ENCODE measurements at regions not wholly inside any gene's neighbourhood (a gene's known extent, or its start where the extent isn't known, plus 50 kb on each side); places are given as distances from the start of the nearest gene placed in this dataset.

GRCh38 chr1:209277662-209278061, 305.9 kb upstream of the CAMK1G start:
- H3F3A ChIP-seq (ENCODE audit: insufficient read depth, low read length) = no peaks in the 10 kb centered on the region
- H3K9ac ChIP-seq (ENCODE audit: low read length) = no peak overlapping the region
- H3K9me2 ChIP-seq (replicated peaks; ENCODE audit: insufficient read depth, low read length) = no peaks in the 10 kb centered on the region
- no peak overlapping the region for H3K4me2 ChIP-seq (ENCODE audit: low read depth, low read length)
- H3K9me3 ChIP-seq (replicated peaks; ENCODE audit: insufficient read depth, low read length) = 0 out of 2 replicates have a peak, but pooled peaks cover 7% of the 10 kb centered on the region
- no peak overlapping the region for H3K4me3 ChIP-seq (ENCODE audit: low read length)
- H4K20me1 ChIP-seq (ENCODE audit: insufficient read depth, low read length) = no peaks in the 10 kb centered on the region
- no peak for DNase-seq
- no peaks in the 10 kb centered on the region for H3K36me3 ChIP-seq (replicated peaks; ENCODE audit: insufficient read depth, low read length)
- no peak overlapping the region for H2AFZ ChIP-seq (ENCODE audit: low read length)
- no peaks in the 10 kb centered on the region for H3K4me1 ChIP-seq (ENCODE audit: low read length)
- H3K79me2 ChIP-seq (ENCODE audit: low read length) = no peaks in the 10 kb centered on the region
- TF ChIP-seq EZH2phosphoT487 (IDR thresholded peaks at IDR 0.05; ENCODE audit: low read length) (no peak), EZH2 (optimal IDR thresholded peaks at IDR 0.05; ENCODE audit: low read depth, low read length) (no peak)
- TF ChIP-seq, protein P1, sequence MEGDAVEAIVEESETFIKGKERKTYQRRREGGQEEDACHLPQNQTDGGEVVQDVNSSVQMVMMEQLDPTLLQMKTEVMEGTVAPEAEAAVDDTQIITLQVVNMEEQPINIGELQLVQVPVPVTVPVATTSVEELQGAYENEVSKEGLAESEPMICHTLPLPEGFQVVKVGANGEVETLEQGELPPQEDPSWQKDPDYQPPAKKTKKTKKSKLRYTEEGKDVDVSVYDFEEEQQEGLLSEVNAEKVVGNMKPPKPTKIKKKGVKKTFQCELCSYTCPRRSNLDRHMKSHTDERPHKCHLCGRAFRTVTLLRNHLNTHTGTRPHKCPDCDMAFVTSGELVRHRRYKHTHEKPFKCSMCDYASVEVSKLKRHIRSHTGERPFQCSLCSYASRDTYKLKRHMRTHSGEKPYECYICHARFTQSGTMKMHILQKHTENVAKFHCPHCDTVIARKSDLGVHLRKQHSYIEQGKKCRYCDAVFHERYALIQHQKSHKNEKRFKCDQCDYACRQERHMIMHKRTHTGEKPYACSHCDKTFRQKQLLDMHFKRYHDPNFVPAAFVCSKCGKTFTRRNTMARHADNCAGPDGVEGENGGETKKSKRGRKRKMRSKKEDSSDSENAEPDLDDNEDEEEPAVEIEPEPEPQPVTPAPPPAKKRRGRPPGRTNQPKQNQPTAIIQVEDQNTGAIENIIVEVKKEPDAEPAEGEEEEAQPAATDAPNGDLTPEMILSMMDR (IDR thresholded peaks at IDR 0.05; ENCODE audit: low read length) = no peak
- H3K27ac ChIP-seq (ENCODE audit: low read length) = no peak overlapping the region
- H3K27me3 ChIP-seq (replicated peaks; ENCODE audit: insufficient read depth, low read length) = no peaks in the 10 kb centered on the region

- H4K20me1 ChIP-seq (ENCODE audit: insufficient read depth, low read length) = no peaks in the 10 kb centered on the region
- no peak overlapping the region for H2AFZ ChIP-seq (ENCODE audit: low read length)
- H3K4me2 ChIP-seq (ENCODE audit: low read depth, low read length) = no peak overlapping the region
- H3K27ac ChIP-seq (ENCODE audit: low read length) = no peak overlapping the region
- no peak overlapping the region for H3K9ac ChIP-seq (ENCODE audit: low read length)
- H3K4me1 ChIP-seq (ENCODE audit: low read length) = no peaks in the 10 kb centered on the region
- H3K36me3 ChIP-seq (replicated peaks; ENCODE audit: insufficient read depth, low read length) = no peaks in the 10 kb centered on the region
- H3K9me2 ChIP-seq (replicated peaks; ENCODE audit: insufficient read depth, low read length) = no peaks in the 10 kb centered on the region
- H3K27me3 ChIP-seq (replicated peaks; ENCODE audit: insufficient read depth, low read length) = no peaks in the 10 kb centered on the region
- H3K79me2 ChIP-seq (ENCODE audit: low read length) = no peaks in the 10 kb centered on the region
- no peaks in the 10 kb centered on the region for H3K9me3 ChIP-seq (replicated peaks; ENCODE audit: insufficient read depth, low read length)
- H3F3A ChIP-seq (ENCODE audit: insufficient read depth, low read length) = no peaks in the 10 kb centered on the region
- TF ChIP-seq EZH2phosphoT487 (IDR thresholded peaks at IDR 0.05; ENCODE audit: low read length) = no peak
- no peak for TF ChIP-seq EZH2 (optimal IDR thresholded peaks at IDR 0.05; ENCODE audit: low read depth, low read length)
- TF ChIP-seq, protein P1 (IDR thresholded peaks at IDR 0.05; ENCODE audit: low read length) = no peak
- DNase-seq = no peak
- no peak overlapping the region for H3K4me3 ChIP-seq (ENCODE audit: low read length)
These were observed 291.8 kb upstream of the CAMK1G start for GRCh38 chr1:209291715-209292114.

DNA sequence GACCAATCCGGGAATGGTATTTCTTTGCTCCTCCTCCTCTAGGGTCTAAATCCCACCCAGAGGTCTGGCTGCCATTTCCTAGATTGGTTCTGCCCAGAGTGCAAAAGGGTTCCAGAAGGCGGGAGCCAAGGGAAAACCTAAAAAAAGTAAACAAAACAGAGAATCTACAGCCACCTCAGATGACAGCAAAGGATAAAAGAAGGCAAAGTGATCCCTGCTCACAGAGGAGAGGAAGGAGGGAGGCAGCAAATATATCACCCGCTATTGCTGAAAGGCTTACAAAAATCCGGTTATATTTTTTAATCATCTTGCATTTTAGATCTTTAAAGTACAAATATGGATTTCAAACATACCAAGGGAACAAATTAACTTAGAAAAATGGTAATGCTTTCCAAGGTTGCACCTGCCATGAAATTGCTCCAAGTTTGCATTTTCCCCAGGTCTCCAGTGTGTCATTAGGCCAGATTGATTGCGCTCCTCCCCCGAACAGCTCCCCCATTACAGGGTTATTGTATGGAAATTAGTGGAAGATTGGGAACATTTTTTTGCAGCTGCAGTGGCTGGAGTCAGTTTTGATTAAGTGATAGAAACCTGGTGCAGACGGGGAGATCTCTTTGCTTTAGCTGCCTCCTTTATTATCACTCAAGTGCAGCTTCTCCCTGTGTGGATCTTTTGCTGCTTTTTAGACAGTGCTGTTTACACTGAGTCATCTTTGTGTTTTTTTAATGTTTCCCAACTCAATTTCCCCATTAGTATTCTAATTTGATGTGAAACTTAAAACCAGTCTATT, 280.5 kb upstream of the CAMK1G start:
- Histone ChIP-seq H3K9me2 (replicated peaks; ENCODE audit: insufficient read depth, low read length) (no peaks in the 10 kb centered on the region), H3K9me3 (replicated peaks; ENCODE audit: insufficient read depth, low read length) (no peaks in the 10 kb centered on the region), H4K20me1 (ENCODE audit: insufficient read depth, low read length) (no peaks in the 10 kb centered on the region), H3K27me3 (replicated peaks; ENCODE audit: insufficient read depth, low read length) (no peaks in the 10 kb centered on the region), H3K27ac (ENCODE audit: low read length) (no peak overlapping the region), H3K4me3 (ENCODE audit: low read length) (no peak overlapping the region), H3F3A (ENCODE audit: insufficient read depth, low read length) (no peaks in the 10 kb centered on the region), H3K79me2 (ENCODE audit: low read length) (no peaks in the 10 kb centered on the region), H3K9ac (ENCODE audit: low read length) (no peak overlapping the region), H3K4me1 (ENCODE audit: low read length) (no peaks in the 10 kb centered on the region), H3K4me2 (ENCODE audit: low read depth, low read length) (no peak overlapping the region), H3K36me3 (replicated peaks; ENCODE audit: insufficient read depth, low read length) (no peaks in the 10 kb centered on the region), H2AFZ (ENCODE audit: low read length) (no peak overlapping the region)
- no peak for DNase-seq
- TF ChIP-seq, protein P1 (IDR thresholded peaks at IDR 0.05; ENCODE audit: low read length) = no peak
- TF ChIP-seq EZH2phosphoT487 (IDR thresholded peaks at IDR 0.05; ENCODE audit: low read length) (no peak), EZH2 (optimal IDR thresholded peaks at IDR 0.05; ENCODE audit: low read depth, low read length) (no peak)

All from MM.1S (cell line).